Fibroblast of lung (primary cell): ENCODE measurements at regions not wholly inside any gene's neighbourhood (a gene's known extent, or its start where the extent isn't known, plus 50 kb on each side); places are given as distances from the start of the nearest gene placed in this dataset.

Experiments
- CTCF ChIP-seq, 2 donors: IDR thresholded peaks in 1 of 2; conservative IDR thresholded peaks in 1 of 2; 1 replicate in 1 of 2; 2 replicates in 1 of 2; pipeline ENCODE4 v1.5.1; 2011 to 2012; ENCODE audit warnings: low read length in 2 of 2, control low read depth in 1 of 2, inconsistent platforms in 1 of 2, low read depth in 1 of 2, mild to moderate bottlenecking in 1 of 2
- EZH2 ChIP-seq: IDR thresholded peaks from 2 replicates; pipeline ENCODE4 v1.5.1; 2012; ENCODE audit warnings: low read length, control low read depth, mild to moderate bottlenecking; ENCODE audit errors: missing control alignments

- no peak for TF ChIP-seq CTCF (conservative IDR thresholded peaks at IDR 0.05 in 1 of 2, IDR thresholded peaks at IDR 0.05 in 1 of 2; ENCODE audit: low read depth in 1 of 2, low read length in 2 of 2)
- TF ChIP-seq EZH2: no peak
Observed at GRCh38 chr19:28493884-28494283, 719.1 kb downstream of the UQCRFS1 start.
